Stimulated activated CD8-positive, alpha-beta memory T cell treated with anti-CD3 and anti-CD28 coated beads, Interleukin-2, amount 100 ng/mL, for 48 hours (primary cell): ENCODE measurements at regions not wholly inside any gene's neighbourhood (a gene's known extent, or its start where the extent isn't known, plus 50 kb on each side); places are given as distances from the start of the nearest gene placed in this dataset.
A peak's percentile ranks its signal among the peaks of the same experiment; 100 is the strongest.

Experiments
- DNase-seq, 2 donors: peaks; one replicate each; pipeline ENCODE4 v3.0.0-alpha.2; 2020; ENCODE audit warnings: low read depth in 2 of 2

- DNase-seq = no peak
Measured at GRCh38 chr1:5238351-5239130, 584.1 kb downstream of the AJAP1 start.

GRCh38 chr1:5235355-5235899 lies 581.0 kb downstream of the AJAP1 start:
- no peak for DNase-seq

GRCh38 chr1:5232537-5232936 lies 578.1 kb downstream of the AJAP1 start:
- no peak for DNase-seq

GRCh38 chr1:5231541-5232315 lies 577.3 kb downstream of the AJAP1 start:
- no peak for DNase-seq

GRCh38 chr1:5227114-5227513 lies 572.7 kb downstream of the AJAP1 start:
- no peak for DNase-seq

- no peak for DNase-seq
Measured at GRCh38 chr1:5225707-5226704, 571.6 kb downstream of the AJAP1 start.

- DNase-seq = no peak
Measured at GRCh38 chr1:5223206-5223605, 568.8 kb downstream of the AJAP1 start.

- no peak for DNase-seq
Measured at GRCh38 chr1:5222626-5223025, 568.2 kb downstream of the AJAP1 start.

- DNase-seq = no peak
Measured at GRCh38 chr1:5221451-5221850, 567.0 kb downstream of the AJAP1 start.

GRCh38 chr1:5220821-5221220 lies 566.4 kb downstream of the AJAP1 start:
- DNase-seq = no peak

- no peak for DNase-seq
Measured at GRCh38 chr1:5220421-5220820, 566.0 kb downstream of the AJAP1 start.

GRCh38 chr1:5200006-5200405 lies 545.6 kb downstream of the AJAP1 start:
- DNase-seq = no peak

- no peak for DNase-seq
Measured at GRCh38 chr1:5198328-5198727, 543.9 kb downstream of the AJAP1 start.

GRCh38 chr1:5191470-5191869 lies 537.1 kb downstream of the AJAP1 start:
- DNase-seq = no peak

GRCh38 chr1:5189384-5189783 lies 535.0 kb downstream of the AJAP1 start:
- DNase-seq = no peak

- no peak for DNase-seq
Measured at GRCh38 chr1:5165762-5166161, 511.4 kb downstream of the AJAP1 start.

GRCh38 chr1:5164158-5164557 lies 509.7 kb downstream of the AJAP1 start:
- DNase-seq = peak; percentile 2

GRCh38 chr1:5161372-5161771 lies 507.0 kb downstream of the AJAP1 start:
- DNase-seq = no peak

- DNase-seq = no peak
Measured at GRCh38 chr1:5157175-5157574, 502.8 kb downstream of the AJAP1 start.

- no peak for DNase-seq
Measured at GRCh38 chr1:5156416-5157120, 502.2 kb downstream of the AJAP1 start.

GRCh38 chr1:5151511-5151910 lies 497.1 kb downstream of the AJAP1 start:
- DNase-seq = no peak
